Renal cortical epithelial cell (primary cell): ENCODE measurements at regions not wholly inside any gene's neighbourhood (a gene's known extent, or its start where the extent isn't known, plus 50 kb on each side); places are given as distances from the start of the nearest gene placed in this dataset.

Source experiments
- DNase-seq: peaks from one replicate; pipeline ENCODE4 v3.0.0-alpha.2; 2011; ENCODE audit warnings: low read depth

- no peak for DNase-seq
Measured at GRCh38 chr2:71277536-71278103, 50.7 kb upstream of the PAIP2B start.

GRCh38 chr2:71277147-71277475 lies 50.2 kb upstream of the PAIP2B start:
- no peak for DNase-seq

GRCh38 chr2:71276311-71277146 lies 49.6 kb upstream of the PAIP2B start:
- peak; percentile 46 for DNase-seq
